Activated T-helper 1 cell treated with anti-CD3 and anti-CD28 coated beads, Interleukin-12 subunit alpha, Interleukin-12 subunit beta, Interleukin-2, Interleukin-4 antibody, amounts not matched to agents 30 ng/mL and 10 ng/mL and 1 ng/mL, durations not matched to agents 14 hours and 24 hours and 36 hours (primary cell): ENCODE measurements at regions not wholly inside any gene's neighbourhood (a gene's known extent, or its start where the extent isn't known, plus 50 kb on each side); places are given as distances from the start of the nearest gene placed in this dataset.

Experiments used
- DNase-seq: peaks from one replicate; pipeline ENCODE4 v3.0.0; 2021; ENCODE audit warnings: low spot score
- H3K27ac Mint-ChIP-seq: one replicate; pipeline ENCODE4 v1.8.0; 2021; ENCODE audit warnings: mild to moderate bottlenecking, mixed read lengths
- H3K27me3 Mint-ChIP-seq: one replicate; pipeline ENCODE4 v1.8.0; 2022; ENCODE audit warnings: mild to moderate bottlenecking, moderate library complexity, mixed read lengths; ENCODE audit not compliant: insufficient read depth
- H3K36me3 Mint-ChIP-seq: one replicate; pipeline ENCODE4 v1.8.0; 2021; ENCODE audit warnings: low read depth, mixed read lengths
- H3K4me1 Mint-ChIP-seq: one replicate; pipeline ENCODE4 v1.8.0; 2021; ENCODE audit warnings: low read depth, mixed read lengths
- H3K4me3 Mint-ChIP-seq: one replicate; pipeline ENCODE4 v1.8.0; 2021; ENCODE audit warnings: mild to moderate bottlenecking, moderate library complexity, mixed read lengths
- H3K9me3 Mint-ChIP-seq: one replicate; pipeline ENCODE4 v1.8.0; 2021; ENCODE audit warnings: mixed read lengths
- intact Hi-C: fragments of 100-400 bp; cut with micrococcal nuclease; formaldehyde crosslinking; loops from one replicate; pipeline ENCODE4 v1.15.1; 2024

GRCh38 chr11:23370580-23371275, 510.5 kb upstream of the CCDC179 start:
- Mint-ChIP-seq H3K27me3 (no peaks in the 10 kb centered on the region), H3K4me1 (no peaks in the 10 kb centered on the region), H3K36me3 (no peaks in the 10 kb centered on the region), H3K27ac (no peak overlapping the region), H3K9me3 (peaks cover 14% of the 10 kb centered on the region), H3K4me3 (no peak overlapping the region)
- no peak for DNase-seq
- intact Hi-C loops: no loop called here

- Mint-ChIP-seq H3K9me3 (peaks cover 8% of the 10 kb centered on the region), H3K4me3 (no peak overlapping the region), H3K36me3 (no peaks in the 10 kb centered on the region), H3K27me3 (peaks cover 2% of the 10 kb centered on the region), H3K4me1 (no peaks in the 10 kb centered on the region), H3K27ac (no peak overlapping the region)
- intact Hi-C loops: no loop called here
- no peak for DNase-seq
Observed at GRCh38 chr11:23377909-23378308, 517.6 kb upstream of the CCDC179 start.

GRCh38 chr11:23391031-23391430, 530.8 kb upstream of the CCDC179 start:
- Mint-ChIP-seq H3K36me3 (no peaks in the 10 kb centered on the region), H3K4me3 (no peak overlapping the region), H3K4me1 (no peaks in the 10 kb centered on the region), H3K27ac (no peak overlapping the region), H3K27me3 (no peaks in the 10 kb centered on the region), H3K9me3 (no peaks in the 10 kb centered on the region)
- intact Hi-C loops: no loop called here
- DNase-seq: no peak

- intact Hi-C loops: no loop called here
- no peak for DNase-seq
- Mint-ChIP-seq H3K27ac (no peak overlapping the region), H3K36me3 (no peaks in the 10 kb centered on the region), H3K9me3 (no peaks in the 10 kb centered on the region), H3K27me3 (no peaks in the 10 kb centered on the region), H3K4me1 (no peaks in the 10 kb centered on the region), H3K4me3 (no peak overlapping the region)
Observed at GRCh38 chr11:23398052-23398451, 537.8 kb upstream of the CCDC179 start.

GRCh38 chr11:23399995-23400394, 539.7 kb upstream of the CCDC179 start:
- Mint-ChIP-seq H3K27ac (no peak overlapping the region), H3K36me3 (no peaks in the 10 kb centered on the region), H3K27me3 (no peaks in the 10 kb centered on the region), H3K9me3 (no peaks in the 10 kb centered on the region), H3K4me3 (no peak overlapping the region), H3K4me1 (no peaks in the 10 kb centered on the region)
- intact Hi-C loops: no loop called here
- no peak for DNase-seq

GRCh38 chr11:23403210-23404185, 543.2 kb upstream of the CCDC179 start:
- intact Hi-C loops: no loop called here
- Mint-ChIP-seq H3K27ac (no peak overlapping the region), H3K36me3 (no peaks in the 10 kb centered on the region), H3K4me3 (no peak overlapping the region), H3K27me3 (no peaks in the 10 kb centered on the region), H3K4me1 (no peaks in the 10 kb centered on the region), H3K9me3 (peaks cover 10% of the 10 kb centered on the region)
- DNase-seq: no peak

- H3K36me3 Mint-ChIP-seq: no peaks in the 10 kb centered on the region
- H3K27me3 Mint-ChIP-seq: peaks cover 2% of the 10 kb centered on the region
- intact Hi-C loops: no loop called here
- H3K4me3 Mint-ChIP-seq: no peak overlapping the region
- H3K9me3 Mint-ChIP-seq: peaks cover 16% of the 10 kb centered on the region
- H3K27ac Mint-ChIP-seq: no peak overlapping the region
- no peaks in the 10 kb centered on the region for H3K4me1 Mint-ChIP-seq
- no peak for DNase-seq
Observed at GRCh38 chr11:23404225-23405160, 544.2 kb upstream of the CCDC179 start.

GRCh38 chr11:23405350-23405937, 545.2 kb upstream of the CCDC179 start:
- Mint-ChIP-seq H3K27me3 (peaks cover 2% of the 10 kb centered on the region), H3K36me3 (no peaks in the 10 kb centered on the region), H3K4me3 (no peak overlapping the region), H3K27ac (no peak overlapping the region), H3K4me1 (no peaks in the 10 kb centered on the region), H3K9me3 (peaks cover 25% of the 10 kb centered on the region)
- DNase-seq: no peak
- intact Hi-C loops: no loop called here

GRCh38 chr11:23406131-23406819, 546.0 kb upstream of the CCDC179 start:
- peaks cover 33% of the 10 kb centered on the region for H3K9me3 Mint-ChIP-seq
- H3K36me3 Mint-ChIP-seq: no peaks in the 10 kb centered on the region
- intact Hi-C loops: no loop called here
- no peak overlapping the region for H3K4me3 Mint-ChIP-seq
- no peak overlapping the region for H3K27ac Mint-ChIP-seq
- DNase-seq: no peak
- peaks cover 2% of the 10 kb centered on the region for H3K27me3 Mint-ChIP-seq
- H3K4me1 Mint-ChIP-seq: no peaks in the 10 kb centered on the region

- intact Hi-C loops: no loop called here
Observed at GRCh38 chr11:23413057-23413456, 552.8 kb upstream of the CCDC179 start.

GRCh38 chr11:23423104-23423503, 562.8 kb upstream of the CCDC179 start:
- Mint-ChIP-seq H3K4me3 (no peak overlapping the region), H3K4me1 (no peaks in the 10 kb centered on the region), H3K27me3 (no peaks in the 10 kb centered on the region), H3K9me3 (no peaks in the 10 kb centered on the region), H3K27ac (no peak overlapping the region), H3K36me3 (no peaks in the 10 kb centered on the region)
- intact Hi-C loops: no loop called here
- no peak for DNase-seq

More at GRCh38 chr11:23413057-23413456, 552.8 kb upstream of the CCDC179 start:
- H3K4me1 Mint-ChIP-seq: no peaks in the 10 kb centered on the region
- no peaks in the 10 kb centered on the region for H3K36me3 Mint-ChIP-seq
- no peak for DNase-seq
- H3K27me3 Mint-ChIP-seq: peaks cover 2% of the 10 kb centered on the region
- H3K27ac Mint-ChIP-seq: no peak overlapping the region
- H3K9me3 Mint-ChIP-seq: peaks cover 34% of the 10 kb centered on the region
- no peak overlapping the region for H3K4me3 Mint-ChIP-seq

- H3K36me3 Mint-ChIP-seq: no peaks in the 10 kb centered on the region
- no peaks in the 10 kb centered on the region for H3K4me1 Mint-ChIP-seq
- H3K4me3 Mint-ChIP-seq: no peak overlapping the region
Observed at GRCh38 chr11:23423656-23424055, 563.4 kb upstream of the CCDC179 start.

More at GRCh38 chr11:23423656-23424055, 563.4 kb upstream of the CCDC179 start:
- Mint-ChIP-seq H3K27me3 (no peaks in the 10 kb centered on the region), H3K9me3 (no peaks in the 10 kb centered on the region), H3K27ac (no peak overlapping the region)
- intact Hi-C loops: no loop called here
- DNase-seq: no peak
